ENCODE measurements at regions not wholly inside any gene's neighbourhood (a gene's known extent, or its start where the extent isn't known, plus 50 kb on each side); places are given as distances from the start of the nearest gene placed in this dataset.

GRCh38 chr3:166957121-166957520 is 423.0 kb downstream of the ZBBX start:
- no peak for TF ChIP-seq EZH2 (IDR thresholded peaks at IDR 0.05; ENCODE audit: insufficient read depth, poor library complexity, severe bottlenecking)
- TF ChIP-seq EZH2phosphoT487 (IDR thresholded peaks at IDR 0.05; ENCODE audit: insufficient read depth, low read depth), result no peak
